ENCODE measurements at regions not wholly inside any gene's neighbourhood (a gene's known extent, or its start where the extent isn't known, plus 50 kb on each side); places are given as distances from the start of the nearest gene placed in this dataset.
A peak's percentile ranks its signal among the peaks of the same experiment; 100 is the strongest.

- Mint-ChIP-seq H3K27me3 (peaks cover 0 to 6% of the 10 kb centered on the region in 2 donors), H3K9me3 (no peaks in the 10 kb centered on the region), H3K36me3 (ENCODE audit: insufficient read depth) (no peaks in the 10 kb centered on the region), H3K27ac (no peak overlapping the region), H3K4me1 (ENCODE audit: low read depth in 2 of 2) (peaks cover 7% of the 10 kb centered on the region in 2 donors), H3K4me3 (no peak overlapping the region)
- DNase-seq, result no peak
- ATAC-seq (replicated peaks), result no peak
These were observed 131.4 kb downstream of the MRPS6 start for GRCh38 chr21:34204481-34205439.

GRCh38 chr21:34205811-34206571, 132.6 kb downstream of the MRPS6 start:
- Mint-ChIP-seq H3K36me3 (ENCODE audit: insufficient read depth) (no peaks in the 10 kb centered on the region), H3K27ac (no peak overlapping the region), H3K4me1 (ENCODE audit: low read depth in 2 of 2) (peaks cover 7% of the 10 kb centered on the region in 2 donors), H3K27me3 (peaks cover 0 to 6% of the 10 kb centered on the region in 2 donors), H3K9me3 (no peaks in the 10 kb centered on the region), H3K4me3 (no peak overlapping the region)
- ATAC-seq (replicated peaks) (no peak), DNase-seq (no peak)

DNA sequence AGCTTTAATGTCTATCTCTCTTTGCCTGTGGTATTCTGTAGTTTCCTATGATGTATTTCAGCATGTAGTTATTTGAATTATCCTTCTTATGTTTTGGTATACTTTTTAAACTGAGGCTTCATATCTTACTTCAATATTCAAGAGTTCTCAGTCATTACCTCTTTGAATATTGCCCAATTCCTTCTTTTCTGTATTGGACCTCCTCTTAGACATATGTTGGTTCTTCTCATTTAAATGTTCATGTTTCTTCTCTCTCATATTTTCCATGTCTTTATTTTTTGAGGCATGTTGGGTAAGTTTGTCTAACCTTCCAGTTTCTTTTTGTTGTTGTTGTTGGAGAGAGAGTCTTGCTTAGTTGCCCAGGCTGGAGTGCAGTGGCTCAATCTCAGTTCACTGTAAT, 140.6 kb downstream of the MRPS6 start:
- Mint-ChIP-seq H3K4me1 (ENCODE audit: low read depth in 2 of 2) (peaks cover 0 to 1% of the 10 kb centered on the region in 2 donors), H3K9me3 (no peaks in the 10 kb centered on the region), H3K27me3 (no peaks in the 10 kb centered on the region), H3K27ac (no peak overlapping the region), H3K36me3 (ENCODE audit: insufficient read depth) (no peaks in the 10 kb centered on the region), H3K4me3 (no peak overlapping the region)
- no peak for ATAC-seq (replicated peaks)
- DNase-seq, result no peak

- peaks cover 4 to 11% of the 10 kb centered on the region in 2 donors for H3K27me3 Mint-ChIP-seq
- ATAC-seq (replicated peaks) (no peak), DNase-seq (no peak)
- H3K36me3 Mint-ChIP-seq (ENCODE audit: insufficient read depth), result no peaks in the 10 kb centered on the region
- H3K4me3 Mint-ChIP-seq, result no peak overlapping the region
- no peaks in the 10 kb centered on the region for H3K9me3 Mint-ChIP-seq
- no peak overlapping the region for H3K27ac Mint-ChIP-seq
- H3K4me1 Mint-ChIP-seq (ENCODE audit: low read depth in 2 of 2), result no peaks in the 10 kb centered on the region
These were observed 142.1 kb downstream of the MRPS6 start for GRCh38 chr21:34215501-34215900.

- H3K27ac Mint-ChIP-seq, result no peak overlapping the region
- no peaks in the 10 kb centered on the region for H3K4me1 Mint-ChIP-seq (ENCODE audit: low read depth in 2 of 2)
- H3K36me3 Mint-ChIP-seq (ENCODE audit: insufficient read depth), result no peaks in the 10 kb centered on the region
- peaks cover 6 to 11% of the 10 kb centered on the region in 2 donors for H3K27me3 Mint-ChIP-seq
- no peaks in the 10 kb centered on the region for H3K9me3 Mint-ChIP-seq
- ATAC-seq (replicated peaks), result no peak
- no peak overlapping the region for H3K4me3 Mint-ChIP-seq
- no peak for DNase-seq
These were observed 142.7 kb downstream of the MRPS6 start for GRCh38 chr21:34215911-34216717.

- peaks cover 7 to 11% of the 10 kb centered on the region in 2 donors for H3K27me3 Mint-ChIP-seq
- H3K36me3 Mint-ChIP-seq (ENCODE audit: insufficient read depth), result no peaks in the 10 kb centered on the region
- H3K4me1 Mint-ChIP-seq (ENCODE audit: low read depth in 2 of 2), result no peaks in the 10 kb centered on the region
- H3K4me3 Mint-ChIP-seq, result no peak overlapping the region
- ATAC-seq (replicated peaks) (no peak), DNase-seq (no peak)
- no peak overlapping the region for H3K27ac Mint-ChIP-seq
- no peaks in the 10 kb centered on the region for H3K9me3 Mint-ChIP-seq
These were observed 143.3 kb downstream of the MRPS6 start for GRCh38 chr21:34216718-34217032.

GRCh38 chr21:34217263-34217662, 143.9 kb downstream of the MRPS6 start:
- no peaks in the 10 kb centered on the region for H3K36me3 Mint-ChIP-seq (ENCODE audit: insufficient read depth)
- no peak overlapping the region for H3K4me3 Mint-ChIP-seq
- DNase-seq (no peak), ATAC-seq (replicated peaks) (no peak)
- H3K4me1 Mint-ChIP-seq (ENCODE audit: low read depth in 2 of 2), result no peaks in the 10 kb centered on the region
- peaks cover 13 to 17% of the 10 kb centered on the region in 2 donors for H3K27me3 Mint-ChIP-seq
- H3K9me3 Mint-ChIP-seq, result no peaks in the 10 kb centered on the region
- H3K27ac Mint-ChIP-seq, result peak overlapping the region in 1 of 2 donors; percentile 42

- H3K36me3 Mint-ChIP-seq (ENCODE audit: insufficient read depth), result no peaks in the 10 kb centered on the region
- no peak overlapping the region for H3K4me3 Mint-ChIP-seq
- ATAC-seq (replicated peaks) (no peak), DNase-seq (no peak)
- H3K27me3 Mint-ChIP-seq, result peaks cover 20 to 22% of the 10 kb centered on the region in 2 donors
- H3K27ac Mint-ChIP-seq, result no peak overlapping the region
- no peaks in the 10 kb centered on the region for H3K9me3 Mint-ChIP-seq
- H3K4me1 Mint-ChIP-seq (ENCODE audit: low read depth in 2 of 2), result no peaks in the 10 kb centered on the region
These were observed 144.3 kb upstream of the KCNE2 start for GRCh38 chr21:34219334-34220060.

DNA sequence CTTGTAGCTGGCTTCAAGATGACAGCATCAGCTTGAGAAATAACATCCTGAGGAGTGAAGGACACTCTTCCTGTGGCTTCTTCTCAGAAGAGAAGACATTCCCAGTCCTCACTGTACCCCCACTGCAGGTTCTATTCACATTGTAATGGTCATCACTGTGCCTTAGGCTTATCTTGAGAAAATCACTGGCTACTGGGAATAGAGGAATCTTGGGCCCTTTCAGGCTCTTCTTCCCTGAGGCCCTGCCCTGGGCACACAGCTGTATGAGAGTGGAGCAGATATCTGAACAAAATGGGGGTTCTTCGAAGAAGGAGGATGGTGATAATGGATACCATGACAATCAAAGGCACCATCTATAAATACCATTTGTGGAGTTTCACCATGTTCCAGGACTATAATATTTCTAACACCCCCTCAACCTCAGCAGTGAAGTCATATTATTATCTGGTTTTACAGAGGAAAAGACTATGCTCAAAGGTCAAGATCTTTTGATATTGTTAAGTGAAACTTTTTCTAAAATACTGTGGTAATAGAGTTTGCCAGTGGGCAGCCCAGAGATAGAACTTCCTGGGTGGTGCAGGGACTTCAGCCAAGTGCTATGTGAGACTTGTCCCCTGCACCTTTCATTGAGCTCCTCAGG, 143.1 kb upstream of the KCNE2 start:
- no peak overlapping the region for H3K4me3 Mint-ChIP-seq
- DNase-seq, result no peak
- peaks cover 20 to 22% of the 10 kb centered on the region in 2 donors for H3K27me3 Mint-ChIP-seq
- no peaks in the 10 kb centered on the region for H3K9me3 Mint-ChIP-seq
- ATAC-seq (replicated peaks), result no peak
- no peak overlapping the region for H3K27ac Mint-ChIP-seq
- H3K4me1 Mint-ChIP-seq (ENCODE audit: low read depth in 2 of 2), result no peaks in the 10 kb centered on the region
- H3K36me3 Mint-ChIP-seq (ENCODE audit: insufficient read depth), result no peaks in the 10 kb centered on the region

DNA sequence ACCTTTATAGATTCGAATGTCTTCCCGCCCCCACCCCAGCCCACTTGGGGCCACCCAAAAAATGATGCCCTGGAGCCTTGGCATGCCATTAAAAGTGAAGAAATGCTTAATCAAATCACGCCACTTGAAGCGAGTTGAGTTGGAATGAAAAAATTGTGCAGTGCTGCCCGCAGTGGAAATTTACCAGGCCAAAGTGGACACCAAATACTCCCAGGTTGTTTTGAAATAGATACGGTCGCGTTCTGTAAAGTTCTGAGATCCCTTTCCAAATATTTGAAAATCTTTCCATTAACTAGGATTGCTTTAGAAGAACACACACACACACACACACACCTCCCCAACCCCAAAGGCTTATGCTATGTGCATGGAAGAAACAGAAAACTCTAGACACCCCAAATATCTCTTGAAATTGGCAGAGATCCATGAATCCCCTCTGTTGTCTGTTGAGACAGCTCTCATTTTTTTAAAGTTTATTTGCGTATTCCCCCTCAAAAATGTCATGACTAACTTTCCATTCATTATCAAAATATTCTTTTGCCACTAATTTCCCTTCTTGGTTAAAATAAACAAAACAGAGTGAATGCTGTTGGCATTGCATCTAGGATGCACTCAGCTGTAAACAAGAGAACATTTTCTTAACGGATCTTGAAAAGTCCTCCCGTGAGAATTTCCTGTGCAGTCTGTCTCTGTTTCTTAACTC, 142.3 kb upstream of the KCNE2 start:
- Mint-ChIP-seq H3K4me3 (no peak overlapping the region), H3K27me3 (peaks cover 20 to 22% of the 10 kb centered on the region in 2 donors), H3K9me3 (no peaks in the 10 kb centered on the region), H3K4me1 (ENCODE audit: low read depth in 2 of 2) (no peaks in the 10 kb centered on the region), H3K36me3 (ENCODE audit: insufficient read depth) (no peaks in the 10 kb centered on the region), H3K27ac (no peak overlapping the region)
- ATAC-seq (replicated peaks) (no peak), DNase-seq (no peak)

DNA sequence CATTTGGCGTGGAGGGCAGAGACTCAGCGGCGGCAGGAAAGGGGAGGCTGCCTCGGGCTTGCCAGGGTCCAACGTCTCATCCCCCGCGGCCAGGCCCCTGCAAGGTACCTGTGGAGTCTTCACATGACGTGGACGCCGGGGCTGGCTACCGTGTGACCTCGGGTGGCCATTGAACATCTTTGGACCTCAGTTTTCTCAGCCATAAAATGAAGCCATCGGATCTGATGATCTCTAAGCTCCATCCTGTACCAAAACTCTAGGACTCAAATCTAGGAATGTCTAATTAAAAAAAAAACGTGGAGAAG, 141.8 kb upstream of the KCNE2 start:
- Mint-ChIP-seq H3K4me1 (ENCODE audit: low read depth in 2 of 2) (no peaks in the 10 kb centered on the region), H3K36me3 (ENCODE audit: insufficient read depth) (no peaks in the 10 kb centered on the region), H3K27ac (no peak overlapping the region), H3K9me3 (no peaks in the 10 kb centered on the region), H3K4me3 (no peak overlapping the region), H3K27me3 (peaks cover 20 to 22% of the 10 kb centered on the region in 2 donors)
- DNase-seq, result no peak
- ATAC-seq (replicated peaks), result no peak

- no peak for DNase-seq
- H3K4me3 Mint-ChIP-seq, result no peak overlapping the region
- H3K27ac Mint-ChIP-seq, result peak overlapping the region in 1 of 2 donors; percentile 38
- H3K9me3 Mint-ChIP-seq, result no peaks in the 10 kb centered on the region
- no peaks in the 10 kb centered on the region for H3K36me3 Mint-ChIP-seq (ENCODE audit: insufficient read depth)
- no peak for ATAC-seq (replicated peaks)
- no peaks in the 10 kb centered on the region for H3K4me1 Mint-ChIP-seq (ENCODE audit: low read depth in 2 of 2)
- peaks cover 20 to 22% of the 10 kb centered on the region in 2 donors for H3K27me3 Mint-ChIP-seq
These were observed 140.4 kb upstream of the KCNE2 start for GRCh38 chr21:34223376-34223775.

All from effector memory CD8-positive, alpha-beta T cell (primary cell).